ENCODE measurements at regions not wholly inside any gene's neighbourhood (a gene's known extent, or its start where the extent isn't known, plus 50 kb on each side); places are given as distances from the start of the nearest gene placed in this dataset.

DNA sequence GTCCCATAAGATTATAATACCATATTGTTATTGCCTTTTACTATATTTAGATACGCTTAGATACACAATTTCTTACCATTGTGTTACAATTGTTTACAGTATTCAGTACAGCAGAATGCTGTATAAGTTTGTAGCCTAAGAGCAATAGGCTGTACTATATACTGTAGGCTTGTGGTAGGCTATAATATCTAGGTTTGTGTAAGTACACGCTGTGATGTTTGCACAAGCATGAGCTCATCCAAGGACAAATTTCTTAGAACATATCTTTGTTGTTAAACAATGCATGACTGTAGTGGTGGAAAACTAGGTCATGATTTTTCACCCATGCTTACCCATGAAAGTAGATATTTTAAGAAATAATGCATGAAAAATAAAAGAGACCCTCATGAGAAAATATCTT is 509.4 kb upstream of the CDH18 start (continued):
- TF ChIP-seq, protein P1, sequence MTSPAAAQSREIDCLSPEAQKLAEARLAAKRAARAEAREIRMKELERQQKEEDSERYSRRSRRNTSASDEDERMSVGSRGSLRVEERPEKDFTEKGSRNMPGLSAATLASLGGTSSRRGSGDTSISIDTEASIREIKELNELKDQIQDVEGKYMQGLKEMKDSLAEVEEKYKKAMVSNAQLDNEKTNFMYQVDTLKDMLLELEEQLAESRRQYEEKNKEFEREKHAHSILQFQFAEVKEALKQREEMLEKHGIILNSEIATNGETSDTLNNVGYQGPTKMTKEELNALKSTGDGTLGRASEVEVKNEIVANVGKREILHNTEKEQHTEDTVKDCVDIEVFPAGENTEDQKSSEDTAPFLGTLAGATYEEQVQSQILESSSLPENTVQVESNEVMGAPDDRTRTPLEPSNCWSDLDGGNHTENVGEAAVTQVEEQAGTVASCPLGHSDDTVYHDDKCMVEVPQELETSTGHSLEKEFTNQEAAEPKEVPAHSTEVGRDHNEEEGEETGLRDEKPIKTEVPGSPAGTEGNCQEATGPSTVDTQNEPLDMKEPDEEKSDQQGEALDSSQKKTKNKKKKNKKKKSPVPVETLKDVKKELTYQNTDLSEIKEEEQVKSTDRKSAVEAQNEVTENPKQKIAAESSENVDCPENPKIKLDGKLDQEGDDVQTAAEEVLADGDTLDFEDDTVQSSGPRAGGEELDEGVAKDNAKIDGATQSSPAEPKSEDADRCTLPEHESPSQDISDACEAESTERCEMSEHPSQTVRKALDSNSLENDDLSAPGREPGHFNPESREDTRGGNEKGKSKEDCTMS (CRISPR knock-in tag; conservative IDR thresholded peaks at IDR 0.05), result no peak
- TF ChIP-seq ZSCAN29 (CRISPR knock-in tag; conservative IDR thresholded peaks at IDR 0.05) (no peak), CEBPG (CRISPR knock-in tag; IDR thresholded peaks at IDR 0.05) (no peak), ZBTB20 (CRISPR knock-in tag; IDR thresholded peaks at IDR 0.05; ENCODE audit: borderline replicate concordance, low read depth) (no peak), EP300 (IDR thresholded peaks at IDR 0.05; ENCODE audit: low read depth in 2 of 2, low read length in 2 of 2) (peak in 1 of 2 experiments; percentile 13; a peak in 1 of 4 replicates), EP300 (CRISPR knock-in tag; IDR thresholded peaks at IDR 0.05; ENCODE audit: borderline replicate concordance) (no peak), KDM4B (CRISPR knock-in tag; IDR thresholded peaks at IDR 0.05) (no peak), ATF7 (IDR thresholded peaks at IDR 0.05) (no peak), ATF7 (CRISPR knock-in tag; IDR thresholded peaks at IDR 0.05) (no peak), ZNF589 (CRISPR knock-in tag; conservative IDR thresholded peaks at IDR 0.05) (no peak), ZBTB21 (CRISPR knock-in tag; IDR thresholded peaks at IDR 0.05) (peak; percentile 42; the same call in 1 of the 2 replicates), ZFP36L2 (CRISPR knock-in tag; IDR thresholded peaks at IDR 0.05) (no peak), ZSCAN12 (CRISPR knock-in tag; IDR thresholded peaks at IDR 0.05) (no peak), POLR2AphosphoS5 (IDR thresholded peaks at IDR 0.05; ENCODE audit: low read depth, low read length) (no peak), FOSL2 (CRISPR knock-in tag; IDR thresholded peaks at IDR 0.05) (peak; percentile 39; the same call in 1 of the 2 replicates), NCOR1 (IDR thresholded peaks at IDR 0.05; ENCODE audit: borderline replicate concordance, low read length) (no peak), RELA (CRISPR knock-in tag; IDR thresholded peaks at IDR 0.05) (no peak), ETV5 (CRISPR knock-in tag; IDR thresholded peaks at IDR 0.05; ENCODE audit: borderline replicate concordance) (no peak), ZKSCAN1 (IDR thresholded peaks at IDR 0.05; ENCODE audit: low read length) (no peak), BCL6 (CRISPR knock-in tag; IDR thresholded peaks at IDR 0.05) (peak; percentile 60), ZNF577 (CRISPR knock-in tag; IDR thresholded peaks at IDR 0.05; ENCODE audit: borderline replicate concordance, low read depth) (no peak), ZNF703 (CRISPR knock-in tag; IDR thresholded peaks at IDR 0.05; ENCODE audit: borderline replicate concordance) (no peak), HMG20A (CRISPR knock-in tag; IDR thresholded peaks at IDR 0.05; ENCODE audit: borderline replicate concordance) (peak; percentile 67; the same call in 1 of the 2 replicates), SAP130 (CRISPR knock-in tag; IDR thresholded peaks at IDR 0.05; ENCODE audit: low read depth) (0 out of 2 replicates have a peak, but pooled peaks have one; percentile 16)
- TF ChIP-seq, protein P2, sequence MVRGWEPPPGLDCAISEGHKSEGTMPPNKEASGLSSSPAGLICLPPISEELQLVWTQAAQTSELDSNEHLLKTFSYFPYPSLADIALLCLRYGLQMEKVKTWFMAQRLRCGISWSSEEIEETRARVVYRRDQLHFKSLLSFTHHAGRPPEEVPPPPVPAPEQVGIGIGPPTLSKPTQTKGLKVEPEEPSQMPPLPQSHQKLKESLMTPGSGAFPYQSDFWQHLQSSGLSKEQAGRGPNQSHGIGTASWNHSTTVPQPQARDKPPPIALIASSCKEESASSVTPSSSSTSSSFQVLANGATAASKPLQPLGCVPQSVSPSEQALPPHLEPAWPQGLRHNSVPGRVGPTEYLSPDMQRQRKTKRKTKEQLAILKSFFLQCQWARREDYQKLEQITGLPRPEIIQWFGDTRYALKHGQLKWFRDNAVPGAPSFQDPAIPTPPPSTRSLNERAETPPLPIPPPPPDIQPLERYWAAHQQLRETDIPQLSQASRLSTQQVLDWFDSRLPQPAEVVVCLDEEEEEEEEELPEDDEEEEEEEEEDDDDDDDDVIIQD (CRISPR knock-in tag; IDR thresholded peaks at IDR 0.05; ENCODE audit: low read depth), result no peak
- TF ChIP-seq, protein P3, sequence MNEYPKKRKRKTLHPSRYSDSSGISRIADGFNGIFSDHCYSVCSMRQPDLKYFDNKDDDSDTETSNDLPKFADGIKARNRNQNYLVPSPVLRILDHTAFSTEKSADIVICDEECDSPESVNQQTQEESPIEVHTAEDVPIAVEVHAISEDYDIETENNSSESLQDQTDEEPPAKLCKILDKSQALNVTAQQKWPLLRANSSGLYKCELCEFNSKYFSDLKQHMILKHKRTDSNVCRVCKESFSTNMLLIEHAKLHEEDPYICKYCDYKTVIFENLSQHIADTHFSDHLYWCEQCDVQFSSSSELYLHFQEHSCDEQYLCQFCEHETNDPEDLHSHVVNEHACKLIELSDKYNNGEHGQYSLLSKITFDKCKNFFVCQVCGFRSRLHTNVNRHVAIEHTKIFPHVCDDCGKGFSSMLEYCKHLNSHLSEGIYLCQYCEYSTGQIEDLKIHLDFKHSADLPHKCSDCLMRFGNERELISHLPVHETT (CRISPR knock-in tag; conservative IDR thresholded peaks at IDR 0.05), result no peak
- TF ChIP-seq, protein P4, sequence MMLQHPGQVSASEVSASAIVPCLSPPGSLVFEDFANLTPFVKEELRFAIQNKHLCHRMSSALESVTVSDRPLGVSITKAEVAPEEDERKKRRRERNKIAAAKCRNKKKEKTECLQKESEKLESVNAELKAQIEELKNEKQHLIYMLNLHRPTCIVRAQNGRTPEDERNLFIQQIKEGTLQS (CRISPR knock-in tag; IDR thresholded peaks at IDR 0.05), result peak; percentile 74; the same call in 1 of the 2 replicates
